SK-N-SH treated with all-trans-retinoic acid at 6 μM for 48 hours (cell line): ENCODE measurements at regions not wholly inside any gene's neighbourhood (a gene's known extent, or its start where the extent isn't known, plus 50 kb on each side); places are given as distances from the start of the nearest gene placed in this dataset.

Experiments used
- ATAC-seq: fragments of 200-7000 bp; cut with Tn5 transposase; 3 replicates; pipeline ENCODE4 v1.9.1; 2020; ENCODE audit warnings: mild to moderate bottlenecking, moderate library complexity
- ARNTL ChIP-seq: fragments of 450-650 bp; formaldehyde crosslinking; IDR thresholded peaks from 2 replicates; pipeline ENCODE4 v1.5.0; 2020; ENCODE audit warnings: low read depth, mild to moderate bottlenecking, moderate library complexity, borderline replicate concordance
- BACH2 ChIP-seq: fragments of 250-450 bp; sonication (Bioruptor Pico); IDR thresholded peaks from 2 replicates; pipeline ENCODE4 v1.9.0; 2021; ENCODE audit warnings: mild to moderate bottlenecking, borderline replicate concordance
- CREB5 ChIP-seq: fragments of 250-450 bp; sonication (Bioruptor Pico); IDR thresholded peaks from 2 replicates; pipeline ENCODE4 v1.5.1; 2020; ENCODE audit warnings: low read depth, mild to moderate bottlenecking, moderate library complexity
- CSDC2 ChIP-seq: fragments of 250-450 bp; sonication (Bioruptor Pico); IDR thresholded peaks from 2 replicates; pipeline ENCODE4 v1.5.0; 2020; ENCODE audit warnings: mild to moderate bottlenecking, moderate library complexity
- CSRNP3 ChIP-seq: fragments of 250-450 bp; sonication (Bioruptor Pico); IDR thresholded peaks from 2 replicates; pipeline ENCODE4 v1.5.1; 2021; ENCODE audit warnings: mild to moderate bottlenecking, moderate library complexity
- ESRRG ChIP-seq: fragments of 250-450 bp; sonication (Bioruptor Pico); IDR thresholded peaks from 2 replicates; pipeline ENCODE4 v1.6.1; 2021; ENCODE audit warnings: mild to moderate bottlenecking
- GLIS3 ChIP-seq: fragments of 250-450 bp; sonication (Bioruptor Pico); IDR thresholded peaks from 2 replicates; pipeline ENCODE4 v1.5.0; 2020; ENCODE audit warnings: mild to moderate bottlenecking, moderate library complexity
- ISL1 ChIP-seq: fragments of 250-450 bp; sonication (Bioruptor Pico); IDR thresholded peaks from 2 replicates; pipeline ENCODE4 v2.1.2; 2022; ENCODE audit warnings: mild to moderate bottlenecking, moderate library complexity
- OSR1 ChIP-seq: fragments of 250-450 bp; sonication (Bioruptor Pico); IDR thresholded peaks from 2 replicates; pipeline ENCODE4 v1.8.0; 2022; ENCODE audit warnings: moderate library complexity, mild to moderate bottlenecking, inconsistent platforms
- PATZ1 ChIP-seq: fragments of 250-450 bp; sonication (Bioruptor Pico); IDR thresholded peaks from 2 replicates; pipeline ENCODE4 v1.8.0; 2020; ENCODE audit warnings: mild to moderate bottlenecking, moderate library complexity, borderline replicate concordance
- PPARA ChIP-seq: fragments of 250-450 bp; sonication (Bioruptor Pico); IDR thresholded peaks from 2 replicates; pipeline ENCODE4 v1.5.0; 2020; ENCODE audit warnings: mild to moderate bottlenecking, borderline replicate concordance
- RARB ChIP-seq: fragments of 250-450 bp; sonication (Bioruptor Pico); IDR thresholded peaks from 2 replicates; pipeline ENCODE4 v1.8.0; 2021; ENCODE audit warnings: mild to moderate bottlenecking, moderate library complexity
- SNAI2 ChIP-seq: fragments of 250-450 bp; sonication (Bioruptor Pico); IDR thresholded peaks from 2 replicates; pipeline ENCODE4 v1.5.0; 2020; ENCODE audit warnings: mild to moderate bottlenecking, moderate library complexity
- TCF4 ChIP-seq: fragments of 250-450 bp; sonication (Bioruptor Pico); IDR thresholded peaks from 2 replicates; pipeline ENCODE4 v1.8.0; 2021; ENCODE audit warnings: mild to moderate bottlenecking, moderate library complexity, borderline replicate concordance
- TOX ChIP-seq: fragments of 250-450 bp; sonication (Bioruptor Pico); IDR thresholded peaks from 2 replicates; pipeline ENCODE4 v1.8.0; 2021; ENCODE audit warnings: mild to moderate bottlenecking, moderate library complexity, borderline replicate concordance
- ZC3H10 ChIP-seq: fragments of 250-450 bp; sonication (Bioruptor Pico); IDR thresholded peaks from 2 replicates; pipeline ENCODE4 v1.5.1; 2021; ENCODE audit warnings: mild to moderate bottlenecking, moderate library complexity
- ZFP3 ChIP-seq: fragments of 250-450 bp; sonication (Bioruptor Pico); IDR thresholded peaks from 2 replicates; pipeline ENCODE4 v1.5.0; 2020; ENCODE audit warnings: mild to moderate bottlenecking, moderate library complexity
- ZNF565 ChIP-seq: fragments of 450-650 bp; formaldehyde crosslinking; conservative IDR thresholded peaks from 2 replicates; pipeline ENCODE4 v1.5.0; 2020; ENCODE audit warnings: low read depth, mild to moderate bottlenecking, moderate library complexity
- ZNF70 ChIP-seq: fragments of 450-650 bp; formaldehyde crosslinking; IDR thresholded peaks from 2 replicates; pipeline ENCODE4 v1.5.0; 2020; ENCODE audit warnings: mild to moderate bottlenecking, moderate library complexity
- ZNF8 ChIP-seq: fragments of 450-650 bp; formaldehyde crosslinking; IDR thresholded peaks from 2 replicates; pipeline ENCODE4 v1.5.0; 2020; ENCODE audit warnings: mild to moderate bottlenecking, moderate library complexity
- TF ChIP-seq, protein P1 (sequence below): fragments of 250-450 bp; sonication (Bioruptor Pico); IDR thresholded peaks from 2 replicates; pipeline ENCODE4 v1.5.0; 2020; ENCODE audit warnings: mild to moderate bottlenecking, moderate library complexity

DNA sequence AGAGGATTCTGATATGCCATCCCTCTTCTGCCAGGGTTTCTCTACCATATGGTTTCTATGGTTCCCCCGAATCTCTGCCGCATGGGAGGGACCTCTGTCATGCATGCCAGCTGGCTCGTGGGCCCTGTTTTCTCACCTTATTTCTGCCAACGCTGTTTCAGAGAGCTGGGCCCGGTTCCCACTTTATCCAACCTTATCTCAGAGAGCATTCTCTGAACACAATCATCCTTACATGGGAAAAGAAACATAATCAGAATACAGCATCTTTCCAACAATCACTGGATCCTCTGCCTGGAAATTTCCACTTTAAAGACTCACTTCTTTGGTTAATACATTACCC lies 234.5 kb upstream of the ZBTB20 start:
- TF ChIP-seq ZFP3 (CRISPR knock-in tag) (no peak), PATZ1 (CRISPR knock-in tag) (no peak), ZNF8 (CRISPR knock-in tag) (no peak), CSDC2 (CRISPR knock-in tag) (no peak), GLIS3 (CRISPR knock-in tag) (no peak), TOX (CRISPR knock-in tag) (no peak), TCF4 (CRISPR knock-in tag) (no peak), OSR1 (CRISPR knock-in tag) (no peak), ZC3H10 (no peak), BACH2 (CRISPR knock-in tag) (no peak), SNAI2 (CRISPR knock-in tag) (no peak), ISL1 (CRISPR knock-in tag) (no peak), ESRRG (CRISPR knock-in tag) (no peak)

GRCh38 chr3:115381931-115382330 lies 234.8 kb upstream of the ZBTB20 start:
- TF ChIP-seq ARNTL (no peak), ZNF70 (CRISPR knock-in tag) (no peak), ZC3H10 (no peak), ZFP3 (CRISPR knock-in tag) (no peak), ZNF8 (CRISPR knock-in tag) (no peak), CSRNP3 (CRISPR knock-in tag) (no peak), PPARA (no peak), ZNF565 (no peak), RARB (CRISPR knock-in tag) (no peak), TOX (CRISPR knock-in tag) (no peak)
- TF ChIP-seq, protein P1, sequence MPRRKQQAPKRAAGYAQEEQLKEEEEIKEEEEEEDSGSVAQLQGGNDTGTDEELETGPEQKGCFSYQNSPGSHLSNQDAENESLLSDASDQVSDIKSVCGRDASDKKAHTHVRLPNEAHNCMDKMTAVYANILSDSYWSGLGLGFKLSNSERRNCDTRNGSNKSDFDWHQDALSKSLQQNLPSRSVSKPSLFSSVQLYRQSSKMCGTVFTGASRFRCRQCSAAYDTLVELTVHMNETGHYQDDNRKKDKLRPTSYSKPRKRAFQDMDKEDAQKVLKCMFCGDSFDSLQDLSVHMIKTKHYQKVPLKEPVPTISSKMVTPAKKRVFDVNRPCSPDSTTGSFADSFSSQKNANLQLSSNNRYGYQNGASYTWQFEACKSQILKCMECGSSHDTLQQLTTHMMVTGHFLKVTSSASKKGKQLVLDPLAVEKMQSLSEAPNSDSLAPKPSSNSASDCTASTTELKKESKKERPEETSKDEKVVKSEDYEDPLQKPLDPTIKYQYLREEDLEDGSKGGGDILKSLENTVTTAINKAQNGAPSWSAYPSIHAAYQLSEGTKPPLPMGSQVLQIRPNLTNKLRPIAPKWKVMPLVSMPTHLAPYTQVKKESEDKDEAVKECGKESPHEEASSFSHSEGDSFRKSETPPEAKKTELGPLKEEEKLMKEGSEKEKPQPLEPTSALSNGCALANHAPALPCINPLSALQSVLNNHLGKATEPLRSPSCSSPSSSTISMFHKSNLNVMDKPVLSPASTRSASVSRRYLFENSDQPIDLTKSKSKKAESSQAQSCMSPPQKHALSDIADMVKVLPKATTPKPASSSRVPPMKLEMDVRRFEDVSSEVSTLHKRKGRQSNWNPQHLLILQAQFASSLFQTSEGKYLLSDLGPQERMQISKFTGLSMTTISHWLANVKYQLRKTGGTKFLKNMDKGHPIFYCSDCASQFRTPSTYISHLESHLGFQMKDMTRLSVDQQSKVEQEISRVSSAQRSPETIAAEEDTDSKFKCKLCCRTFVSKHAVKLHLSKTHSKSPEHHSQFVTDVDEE (CRISPR knock-in tag) = no peak
- no peak for ATAC-seq

More for the DNA sequence above, 234.5 kb upstream of the ZBTB20 start:
- no peak for ATAC-seq

- TF ChIP-seq ESRRG (CRISPR knock-in tag) (no peak), GLIS3 (CRISPR knock-in tag) (no peak), ZNF565 (no peak), PATZ1 (CRISPR knock-in tag) (no peak), SNAI2 (CRISPR knock-in tag) (no peak), RARB (CRISPR knock-in tag) (no peak), ISL1 (CRISPR knock-in tag) (no peak), TCF4 (CRISPR knock-in tag) (no peak), OSR1 (CRISPR knock-in tag) (no peak), ZNF70 (CRISPR knock-in tag) (no peak), CREB5 (no peak), ZC3H10 (no peak), ARNTL (no peak), TOX (CRISPR knock-in tag) (no peak), ZNF8 (CRISPR knock-in tag) (no peak), CSRNP3 (CRISPR knock-in tag) (no peak)
- TF ChIP-seq, protein P1 (CRISPR knock-in tag) = no peak
- no peak for ATAC-seq
Observed at GRCh38 chr3:115384381-115384780, 237.3 kb upstream of the ZBTB20 start.
